ENCODE measurements at regions not wholly inside any gene's neighbourhood (a gene's known extent, or its start where the extent isn't known, plus 50 kb on each side); places are given as distances from the start of the nearest gene placed in this dataset.

- Histone ChIP-seq H3F3A (ENCODE audit: low read depth) (no peaks in the 10 kb centered on the region), H3K4me1 (ENCODE audit: insufficient read depth, low read length, poor library complexity, severe bottlenecking) (no peaks in the 10 kb centered on the region), H3K79me2 (ENCODE audit: insufficient read depth, low read length) (no peaks in the 10 kb centered on the region), H3K27me3 (ENCODE audit: insufficient read depth, low read length, poor library complexity, severe bottlenecking) (no peaks in the 10 kb centered on the region), H2AFZ (ENCODE audit: low read length) (no peak overlapping the region), H4K20me1 (ENCODE audit: insufficient read depth, low read length, poor library complexity, severe bottlenecking) (no peaks in the 10 kb centered on the region), H3K36me3 (ENCODE audit: insufficient read depth, low read length) (no peaks in the 10 kb centered on the region), H3K4me2 (ENCODE audit: low read depth, low read length, poor library complexity, severe bottlenecking) (no peak overlapping the region), H3K9me2 (replicated peaks; ENCODE audit: low read depth, low read length) (no peaks in the 10 kb centered on the region), H3K9me3 (ENCODE audit: insufficient read depth, low read depth, low read length) (no peaks in the 10 kb centered on the region), H3K9ac (ENCODE audit: low read depth, low read length, poor library complexity, severe bottlenecking) (no peak overlapping the region), H3K4me3 (ENCODE audit: low read length, poor library complexity, severe bottlenecking) (no peak overlapping the region)
- TF ChIP-seq EZH2phosphoT487 (IDR thresholded peaks at IDR 0.05; ENCODE audit: borderline replicate concordance) (no peak), CTCF (conservative IDR thresholded peaks at IDR 0.05; ENCODE audit: low read length) (no peak)
Observed at GRCh38 chr4:33959519-33959918, 2284.8 kb downstream of the ARAP2 start.

GRCh38 chr4:33961761-33962160, 2282.6 kb downstream of the ARAP2 start:
- Histone ChIP-seq H3K9ac (ENCODE audit: low read depth, low read length, poor library complexity, severe bottlenecking) (no peak overlapping the region), H4K20me1 (ENCODE audit: insufficient read depth, low read length, poor library complexity, severe bottlenecking) (no peaks in the 10 kb centered on the region), H3K4me1 (ENCODE audit: insufficient read depth, low read length, poor library complexity, severe bottlenecking) (no peaks in the 10 kb centered on the region), H3K9me3 (ENCODE audit: insufficient read depth, low read depth, low read length) (no peaks in the 10 kb centered on the region), H3K4me2 (ENCODE audit: low read depth, low read length, poor library complexity, severe bottlenecking) (no peak overlapping the region), H2AFZ (ENCODE audit: low read length) (no peak overlapping the region), H3K9me2 (replicated peaks; ENCODE audit: low read depth, low read length) (no peaks in the 10 kb centered on the region), H3K4me3 (ENCODE audit: low read length, poor library complexity, severe bottlenecking) (no peak overlapping the region), H3K36me3 (ENCODE audit: insufficient read depth, low read length) (no peaks in the 10 kb centered on the region), H3K79me2 (ENCODE audit: insufficient read depth, low read length) (no peaks in the 10 kb centered on the region), H3F3A (ENCODE audit: low read depth) (no peaks in the 10 kb centered on the region), H3K27me3 (ENCODE audit: insufficient read depth, low read length, poor library complexity, severe bottlenecking) (no peaks in the 10 kb centered on the region)
- no peak for TF ChIP-seq CTCF (conservative IDR thresholded peaks at IDR 0.05; ENCODE audit: low read length)

GRCh38 chr4:33966808-33967207, 2277.5 kb downstream of the ARAP2 start:
- Histone ChIP-seq H3K36me3 (ENCODE audit: insufficient read depth, low read length) (no peaks in the 10 kb centered on the region), H3K4me3 (ENCODE audit: low read length, poor library complexity, severe bottlenecking) (no peak overlapping the region), H3K27me3 (ENCODE audit: insufficient read depth, low read length, poor library complexity, severe bottlenecking) (no peaks in the 10 kb centered on the region), H3K4me2 (ENCODE audit: low read depth, low read length, poor library complexity, severe bottlenecking) (no peak overlapping the region), H2AFZ (ENCODE audit: low read length) (no peak overlapping the region), H3K9me3 (ENCODE audit: insufficient read depth, low read depth, low read length) (no peaks in the 10 kb centered on the region; the same call in 1 of the 2 replicates), H4K20me1 (ENCODE audit: insufficient read depth, low read length, poor library complexity, severe bottlenecking) (no peaks in the 10 kb centered on the region), H3K4me1 (ENCODE audit: insufficient read depth, low read length, poor library complexity, severe bottlenecking) (no peaks in the 10 kb centered on the region), H3K9ac (ENCODE audit: low read depth, low read length, poor library complexity, severe bottlenecking) (no peak overlapping the region), H3K79me2 (ENCODE audit: insufficient read depth, low read length) (no peaks in the 10 kb centered on the region), H3K9me2 (replicated peaks; ENCODE audit: low read depth, low read length) (no peaks in the 10 kb centered on the region), H3F3A (ENCODE audit: low read depth) (no peaks in the 10 kb centered on the region)
- TF ChIP-seq EZH2phosphoT487 (IDR thresholded peaks at IDR 0.05; ENCODE audit: borderline replicate concordance) (no peak), CTCF (conservative IDR thresholded peaks at IDR 0.05; ENCODE audit: low read length) (no peak; the same call in 1 of the 2 replicates)

Measured in Loucy (cell line).